BE2C (cell line): ENCODE measurements at regions not wholly inside any gene's neighbourhood (a gene's known extent, or its start where the extent isn't known, plus 50 kb on each side); places are given as distances from the start of the nearest gene placed in this dataset.

Experiments used
- DNase-seq: peaks from one replicate; pipeline ENCODE4 v3.0.0-alpha.2; 2020
- H3K27me3 ChIP-seq: fragments of 250-450 bp; sonication (Bioruptor Pico); 2 replicates; pipeline ENCODE4 v1.5.1; 2020; ENCODE audit warnings: mild to moderate bottlenecking
- H3K36me3 ChIP-seq: fragments of 250-450 bp; sonication (Bioruptor Pico); 2 replicates; pipeline ENCODE4 v1.5.1; 2020; ENCODE audit warnings: mild to moderate bottlenecking
- H3K4me1 ChIP-seq: fragments of 250-450 bp; sonication (Bioruptor Pico); 2 replicates; pipeline ENCODE4 v1.5.1; 2020
- H3K4me3 ChIP-seq: 2 replicates; pipeline ENCODE4 v1.5.1; 2011; ENCODE audit warnings: low read depth, low read length
- H3K9me3 ChIP-seq: fragments of 250-450 bp; sonication (Bioruptor Pico); 2 replicates; pipeline ENCODE4 v1.5.1; 2020
- CTCF ChIP-seq: IDR thresholded peaks from 2 replicates; pipeline ENCODE4 v1.5.1; 2012; ENCODE audit warnings: mild to moderate bottlenecking, low read depth, low read length

GRCh38 chr3:74074700-74075099, 450.0 kb upstream of the PDZRN3 start:
- no peak for DNase-seq
- no peak for TF ChIP-seq CTCF
- H3K36me3 ChIP-seq = no peaks in the 10 kb centered on the region

GRCh38 chr3:74067296-74067695, 442.6 kb upstream of the PDZRN3 start:
- TF ChIP-seq CTCF = no peak
- Histone ChIP-seq H3K27me3 (no peaks in the 10 kb centered on the region), H3K4me1 (no peaks in the 10 kb centered on the region), H3K4me3 (no peak overlapping the region), H3K9me3 (no peaks in the 10 kb centered on the region), H3K36me3 (no peaks in the 10 kb centered on the region)
- no peak for DNase-seq

More at GRCh38 chr3:74074700-74075099, 450.0 kb upstream of the PDZRN3 start:
- H3K4me3 ChIP-seq = no peak overlapping the region
- no peaks in the 10 kb centered on the region for H3K4me1 ChIP-seq
- H3K27me3 ChIP-seq = no peaks in the 10 kb centered on the region
- no peaks in the 10 kb centered on the region for H3K9me3 ChIP-seq

- H3K27me3 ChIP-seq = no peaks in the 10 kb centered on the region
- DNase-seq = no peak
- H3K9me3 ChIP-seq = no peaks in the 10 kb centered on the region
- no peak for TF ChIP-seq CTCF
- H3K36me3 ChIP-seq = no peaks in the 10 kb centered on the region
- H3K4me3 ChIP-seq = no peak overlapping the region
- no peaks in the 10 kb centered on the region for H3K4me1 ChIP-seq
Observed at GRCh38 chr3:74066456-74066855, 441.7 kb upstream of the PDZRN3 start.

- no peak for TF ChIP-seq CTCF
- Histone ChIP-seq H3K36me3 (no peaks in the 10 kb centered on the region), H3K27me3 (no peaks in the 10 kb centered on the region), H3K9me3 (no peaks in the 10 kb centered on the region), H3K4me3 (no peak overlapping the region), H3K4me1 (no peaks in the 10 kb centered on the region)
- DNase-seq = no peak
Observed at GRCh38 chr3:74059923-74060600, 435.3 kb upstream of the PDZRN3 start.

- no peaks in the 10 kb centered on the region for H3K27me3 ChIP-seq
- no peak for TF ChIP-seq CTCF
- H3K9me3 ChIP-seq = no peaks in the 10 kb centered on the region
- no peaks in the 10 kb centered on the region for H3K4me1 ChIP-seq
- H3K4me3 ChIP-seq = no peak overlapping the region
- DNase-seq = no peak
- H3K36me3 ChIP-seq = no peaks in the 10 kb centered on the region
Observed at GRCh38 chr3:74059301-74059922, 434.7 kb upstream of the PDZRN3 start.

- Histone ChIP-seq H3K27me3 (no peaks in the 10 kb centered on the region), H3K4me1 (no peaks in the 10 kb centered on the region), H3K9me3 (no peaks in the 10 kb centered on the region), H3K36me3 (no peaks in the 10 kb centered on the region), H3K4me3 (no peak overlapping the region)
- TF ChIP-seq CTCF = no peak
- no peak for DNase-seq
Observed at GRCh38 chr3:74057169-74057568, 432.4 kb upstream of the PDZRN3 start.
